H4 (cell line): ENCODE measurements at regions not wholly inside any gene's neighbourhood (a gene's known extent, or its start where the extent isn't known, plus 50 kb on each side); places are given as distances from the start of the nearest gene placed in this dataset.

Experiments
- DNase-seq: peaks from one replicate; pipeline ENCODE4 v3.0.0-alpha.2; 2015; ENCODE audit warnings: low spot score

DNA sequence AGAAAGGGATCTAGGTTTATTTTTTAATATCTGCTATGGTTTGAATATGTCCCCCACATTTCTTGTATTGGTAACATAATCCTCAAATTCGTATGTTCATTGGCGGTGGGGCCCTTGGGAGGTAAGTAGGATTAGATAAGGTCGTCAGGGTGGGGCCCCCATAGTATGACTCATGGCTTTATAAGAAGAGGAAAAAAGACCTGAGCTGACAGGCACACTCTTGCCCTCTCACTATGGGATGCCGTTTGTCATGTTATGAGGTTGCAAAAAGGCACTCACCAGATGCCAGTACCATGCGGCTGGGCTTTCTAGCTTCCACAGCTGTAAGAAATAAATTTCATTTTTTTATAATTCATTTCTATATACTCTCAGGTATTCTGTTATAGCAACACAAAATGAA, 67.3 kb upstream of the SGCD start:
- no peak for DNase-seq

DNA sequence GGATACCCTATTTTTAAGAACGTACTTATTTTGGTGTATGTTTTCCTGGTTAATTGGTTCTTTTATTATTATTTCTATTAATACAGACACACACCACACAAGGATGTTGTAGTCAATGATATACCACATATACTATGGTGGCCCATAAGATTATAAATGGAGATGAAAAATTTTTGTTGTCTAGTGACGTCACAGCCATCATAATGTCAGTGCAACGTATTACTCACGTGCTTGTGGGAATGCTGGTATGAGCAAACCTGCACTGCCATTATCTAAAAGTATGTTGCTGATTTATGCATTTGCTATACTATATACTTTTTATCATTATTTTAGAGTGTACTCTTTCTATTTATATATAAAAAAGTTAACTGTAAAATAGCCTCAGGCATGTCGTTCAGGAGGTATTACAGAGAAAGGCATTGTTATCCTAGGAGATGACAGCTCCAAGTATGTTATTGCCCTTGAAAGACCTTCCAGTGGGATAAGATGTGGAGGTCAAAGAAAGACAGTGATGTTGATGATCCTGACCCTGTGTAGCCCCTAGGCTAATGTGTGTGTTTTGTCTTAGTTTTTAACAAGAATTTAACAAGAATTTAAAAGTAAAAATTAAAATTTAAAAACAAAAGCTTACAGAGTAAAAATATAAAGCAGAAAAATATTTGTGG, 65.6 kb upstream of the SGCD start:
- no peak for DNase-seq

- no peak for DNase-seq
Measured at GRCh38 chr5:156271569-156271968, 55.4 kb upstream of the SGCD start.

- DNase-seq: no peak
Measured at GRCh38 chr5:156272139-156272538, 54.8 kb upstream of the SGCD start.

- no peak for DNase-seq
Measured at GRCh38 chr5:156273325-156273724, 53.6 kb upstream of the SGCD start.

DNA sequence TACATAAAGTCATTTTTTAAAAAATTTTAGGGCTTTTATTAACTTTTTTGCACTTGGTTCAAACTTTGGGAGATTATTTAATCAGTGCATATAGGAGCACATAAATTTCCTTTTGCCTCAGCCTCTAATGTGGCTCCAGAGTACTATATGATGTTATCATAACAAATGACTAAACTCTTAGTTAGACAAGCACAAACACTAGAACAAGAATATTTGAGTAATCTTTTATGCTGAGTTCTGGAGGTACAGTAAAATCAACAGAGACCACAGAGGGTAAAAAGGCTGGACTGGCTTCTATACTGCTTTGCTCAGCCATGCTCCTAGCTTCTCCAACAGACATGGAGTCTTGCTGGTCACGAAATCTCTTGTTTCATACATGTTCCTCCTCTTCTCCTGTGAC, 52.5 kb upstream of the SGCD start:
- no peak for DNase-seq
